T-helper 2 cell (primary cell): ENCODE measurements at regions not wholly inside any gene's neighbourhood (a gene's known extent, or its start where the extent isn't known, plus 50 kb on each side); places are given as distances from the start of the nearest gene placed in this dataset.
"Not testable (repeated sequence)": the region's sequence is repeated elsewhere in the genome, so short reads cannot be mapped to it uniquely, and the experiment has no call there.

Experiments
- DNase-seq, 5 experiments: peaks; one replicate each; pipeline versions ENCODE4 v3.0.0 to v3.0.0-alpha.2; 2012 to 2022

DNA sequence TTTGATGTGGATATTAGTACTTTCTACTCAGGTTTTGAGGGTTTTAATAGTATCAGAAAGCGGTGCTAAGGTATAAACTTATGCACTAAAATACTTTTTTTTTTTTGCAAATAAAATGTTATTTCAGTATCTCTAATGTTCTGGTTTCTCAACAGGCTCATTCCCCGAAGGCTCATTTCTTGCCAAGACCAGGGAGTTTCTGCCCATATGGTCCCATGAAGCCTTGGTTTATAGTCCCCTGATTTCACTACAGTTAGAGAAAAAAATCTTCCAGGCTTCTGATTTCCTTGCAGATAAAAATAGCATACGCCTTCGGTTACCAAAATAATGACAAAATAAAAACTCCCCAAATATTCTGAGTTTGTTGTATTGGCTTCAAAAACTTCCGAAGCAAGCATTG lies 814.2 kb upstream of the PABPC4L start:
- DNase-seq: no peak

DNA sequence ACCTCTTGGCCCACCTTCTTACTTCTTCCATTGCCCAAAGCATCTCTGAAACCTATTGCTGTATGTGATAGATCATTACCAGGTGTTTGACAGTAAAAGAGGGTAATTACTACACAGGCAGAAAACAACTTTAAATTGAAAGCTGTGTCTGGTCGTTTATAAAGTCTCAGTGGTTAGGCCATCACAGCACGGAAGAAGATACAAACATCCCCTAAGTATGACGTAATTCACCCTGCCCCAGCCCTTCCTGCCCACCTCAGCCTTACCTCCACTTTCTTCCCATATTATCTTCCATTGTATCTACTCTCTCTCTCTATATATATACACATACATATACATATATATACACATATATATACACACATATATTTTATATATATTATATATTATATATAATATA lies 805.8 kb upstream of the PABPC4L start:
- DNase-seq: no peak

DNA sequence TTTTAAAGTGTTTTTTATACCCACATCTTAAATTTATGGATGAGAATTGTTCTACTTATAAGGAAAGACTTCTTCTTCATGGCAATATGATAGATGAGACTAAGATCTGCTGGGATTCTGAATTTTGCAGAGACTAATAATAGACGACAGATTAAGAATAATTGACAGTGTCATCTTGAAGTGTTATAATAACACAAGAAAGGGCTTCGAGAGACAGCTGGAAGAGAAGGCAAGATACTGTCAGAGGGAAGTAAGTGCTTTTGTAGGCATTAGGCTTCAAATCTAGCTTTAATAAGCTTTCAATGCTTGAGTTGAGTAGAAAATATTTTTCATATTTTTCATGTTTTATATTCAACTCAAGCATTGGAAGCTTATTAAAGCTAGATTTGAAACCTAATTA lies 797.6 kb upstream of the PABPC4L start:
- DNase-seq: no peak

GRCh38 chr4:134961963-134962362 lies 760.4 kb upstream of the PABPC4L start:
- no peak for DNase-seq

- DNase-seq: no peak
These were observed 757.3 kb upstream of the PABPC4L start for GRCh38 chr4:134958862-134959261.

DNA sequence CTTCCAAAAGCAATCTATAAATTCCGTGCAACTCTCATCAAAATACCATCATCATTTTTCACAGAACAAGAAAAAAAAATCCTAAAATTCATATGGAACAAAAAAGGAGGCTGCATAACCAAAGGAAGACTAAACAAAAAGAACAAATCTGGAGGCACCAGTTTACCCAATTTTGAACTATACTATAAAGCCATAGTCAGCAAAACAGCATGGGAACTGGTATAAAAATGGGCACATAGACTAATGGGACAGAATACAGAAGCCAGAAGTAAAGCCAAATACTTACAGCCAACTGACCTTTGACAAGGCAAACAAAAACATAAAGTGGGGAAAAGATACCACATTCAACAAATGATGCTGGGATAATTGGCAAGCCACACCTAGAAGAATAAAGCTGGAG lies 753.5 kb upstream of the PABPC4L start:
- DNase-seq: no peak

DNA sequence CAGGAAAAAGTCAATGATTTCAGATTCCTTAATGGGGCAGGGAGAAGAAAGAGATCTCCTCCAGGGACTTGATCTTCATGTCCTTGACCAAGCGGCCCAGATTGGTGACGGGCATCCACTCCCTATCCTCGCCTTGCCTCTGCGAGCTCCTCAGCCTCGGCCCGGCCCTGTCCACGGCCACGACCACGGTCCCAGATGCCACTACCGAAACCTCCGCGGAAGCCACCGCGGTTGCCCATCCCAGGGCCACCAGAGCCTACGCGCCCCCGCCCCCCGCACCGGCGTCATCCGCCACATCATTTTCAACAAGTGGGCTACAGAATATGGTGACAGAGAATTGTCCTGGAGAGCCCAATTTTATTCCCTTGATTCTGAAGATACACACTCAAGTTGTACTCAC lies 751.2 kb upstream of the PABPC4L start:
- DNase-seq: no peak

DNA sequence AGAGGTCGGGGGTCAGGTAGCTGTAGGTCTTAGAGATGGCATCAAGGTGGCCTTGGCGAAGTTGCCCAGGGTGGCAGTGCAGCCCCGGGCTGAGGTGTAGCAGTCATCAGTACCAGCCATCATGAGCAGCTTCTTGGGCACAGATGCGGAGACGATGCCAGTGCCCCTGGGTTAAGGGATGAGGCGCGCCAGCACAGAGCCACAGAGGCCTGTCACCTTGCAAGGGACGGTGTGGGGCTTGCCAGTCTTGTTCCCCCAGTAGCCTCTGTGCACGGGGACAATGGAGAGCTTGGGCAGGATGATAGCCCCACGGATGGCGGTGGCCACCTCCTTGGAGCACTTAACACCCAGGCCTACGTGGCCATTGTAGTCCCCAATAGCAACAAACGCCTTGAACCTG lies 750.7 kb upstream of the PABPC4L start:
- DNase-seq: no peak

DNA sequence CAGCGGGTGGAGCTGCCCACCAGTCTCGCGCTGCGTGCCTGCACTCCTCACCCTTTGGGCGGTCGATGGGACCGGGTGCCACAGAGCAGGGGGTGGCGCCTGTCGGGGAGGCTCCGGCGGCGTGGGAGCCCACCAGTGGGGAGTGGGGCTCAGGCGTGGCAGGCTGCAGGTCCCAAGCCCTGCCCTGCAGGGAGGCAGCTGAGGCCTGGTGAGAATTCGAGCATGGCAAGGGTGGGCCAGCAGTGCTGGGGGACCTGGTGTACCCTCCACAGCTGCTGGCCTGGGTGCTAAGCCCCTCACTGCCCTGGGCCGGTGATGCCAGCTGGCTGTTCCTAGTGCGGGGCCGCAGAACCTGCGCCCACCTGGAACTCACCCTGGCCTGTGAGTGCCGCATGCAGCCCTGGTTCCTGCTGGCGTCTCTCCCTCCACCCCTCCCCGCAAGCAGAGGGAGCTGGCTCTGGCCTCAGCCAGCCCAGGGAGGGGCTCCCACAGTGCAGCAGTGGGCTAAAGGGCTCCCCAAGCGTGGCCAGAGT lies 746.6 kb upstream of the PABPC4L start:
- no peak for DNase-seq

DNA sequence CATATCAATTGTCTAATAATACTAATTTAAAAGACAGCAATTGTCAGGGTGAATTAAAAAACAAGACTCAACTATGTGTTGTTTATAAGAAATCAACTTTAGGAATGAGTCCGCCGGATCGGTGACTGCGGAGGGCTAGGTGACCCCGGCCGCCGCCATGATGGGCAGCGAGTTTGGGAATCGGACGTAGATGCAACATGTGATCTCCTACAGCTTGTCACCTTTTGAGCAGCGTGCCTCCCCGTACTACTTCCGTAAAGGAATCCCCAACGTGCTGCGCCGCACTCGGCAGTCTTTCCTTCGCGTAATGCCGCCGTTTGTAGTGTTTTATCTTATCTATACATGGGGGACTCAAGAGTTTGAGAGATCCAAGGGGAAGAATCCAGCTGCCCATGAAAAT lies 742.5 kb upstream of the PABPC4L start:
- DNase-seq: no peak

- no peak for DNase-seq
These were observed 734.4 kb upstream of the PABPC4L start for GRCh38 chr4:134936014-134936413.

DNA sequence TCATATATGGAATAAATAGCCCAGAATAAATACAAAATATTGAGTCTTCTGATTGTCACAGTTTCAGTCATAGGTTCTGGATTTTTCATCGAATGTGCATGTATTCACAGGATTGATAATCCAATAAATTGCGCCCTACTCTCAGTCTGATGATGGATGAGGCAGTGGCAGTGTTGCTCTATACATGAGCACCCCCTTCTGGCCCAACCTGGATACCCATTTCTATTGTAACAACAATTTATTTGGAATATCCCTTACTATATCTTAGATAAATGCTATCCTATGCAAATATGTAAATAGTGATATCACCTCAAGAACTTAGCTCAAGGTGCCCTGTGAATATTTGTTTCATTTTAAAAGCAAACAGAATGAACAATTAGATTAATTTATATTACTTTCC lies 733.7 kb upstream of the PABPC4L start:
- DNase-seq: no peak

DNA sequence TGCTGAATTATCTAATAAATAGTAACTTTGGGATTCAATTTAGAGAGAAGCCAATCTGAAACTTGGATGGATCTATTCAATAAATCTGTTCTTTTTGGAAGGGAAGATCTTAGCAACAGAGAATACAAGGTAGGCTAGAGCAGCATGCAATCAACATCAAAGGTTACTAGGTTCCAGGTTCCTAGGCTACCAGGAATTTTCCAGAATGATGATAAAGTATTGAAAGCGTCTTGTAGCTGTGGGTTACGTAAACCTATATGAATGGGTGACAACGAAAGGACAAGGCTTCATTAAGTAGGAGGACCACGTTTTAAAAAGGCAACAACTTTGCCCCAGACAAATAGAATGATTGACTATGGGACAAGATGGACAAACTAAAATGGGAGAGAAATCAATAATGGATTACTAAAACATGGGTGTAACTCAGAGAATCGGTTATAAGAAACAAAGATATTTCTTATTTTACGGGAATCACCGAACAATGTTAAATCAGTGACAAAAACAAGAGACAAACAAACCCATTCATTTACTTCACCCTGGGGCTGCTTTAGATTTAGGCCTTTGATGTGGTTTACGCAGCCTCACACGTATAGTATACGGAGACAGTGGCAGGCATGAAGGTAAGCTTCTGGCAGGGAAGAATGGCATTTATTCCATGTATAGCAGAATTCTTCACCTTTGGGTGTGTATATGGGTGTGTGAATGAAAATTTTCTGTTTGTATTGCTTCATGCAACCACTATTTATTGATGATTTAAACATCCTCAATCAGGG lies 732.6 kb upstream of the PABPC4L start:
- DNase-seq: no peak

- no peak for DNase-seq
These were observed 713.8 kb upstream of the PABPC4L start for GRCh38 chr4:134915355-134915754.

DNA sequence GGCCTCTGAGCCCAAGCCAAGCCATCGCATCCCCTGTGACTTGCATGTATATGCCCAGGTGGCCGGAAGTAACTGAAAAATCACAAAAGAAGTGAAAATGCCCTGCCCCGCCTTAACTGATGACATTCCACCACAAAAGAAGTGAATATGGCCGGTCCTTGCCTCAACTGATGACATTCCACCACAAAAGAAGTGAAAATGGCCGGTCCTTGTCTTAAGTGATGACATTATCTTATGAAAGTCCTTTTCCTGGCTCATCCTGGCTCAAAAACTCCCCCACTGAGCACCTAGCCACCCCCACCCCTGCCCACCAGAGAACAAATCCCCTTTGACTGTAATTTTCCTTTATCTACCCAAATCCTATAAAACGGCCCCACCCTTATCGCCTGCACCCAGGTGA lies 712.7 kb upstream of the PABPC4L start:
- not testable (repeated sequence) for DNase-seq

DNA sequence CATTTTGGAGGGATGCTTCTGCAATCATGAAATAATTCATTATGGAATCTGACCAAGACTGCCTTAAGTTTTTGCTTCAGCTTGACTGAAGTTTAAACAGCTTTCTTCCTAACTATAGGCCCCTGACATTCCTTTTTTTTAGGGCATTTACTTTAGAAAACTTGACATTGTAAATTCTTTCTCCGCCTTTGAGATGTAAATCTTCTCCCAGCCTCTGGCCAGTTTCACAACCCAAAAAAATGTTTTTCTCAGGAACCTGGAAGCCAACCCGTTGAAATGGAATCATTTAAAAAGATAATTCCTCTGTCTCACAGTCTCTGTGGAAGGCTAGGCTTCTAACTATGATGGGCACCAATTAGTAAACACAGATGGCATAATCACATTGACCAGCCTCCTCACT lies 710.4 kb upstream of the PABPC4L start:
- no peak for DNase-seq

GRCh38 chr4:134906404-134907023 lies 704.9 kb upstream of the PABPC4L start:
- no peak for DNase-seq

DNA sequence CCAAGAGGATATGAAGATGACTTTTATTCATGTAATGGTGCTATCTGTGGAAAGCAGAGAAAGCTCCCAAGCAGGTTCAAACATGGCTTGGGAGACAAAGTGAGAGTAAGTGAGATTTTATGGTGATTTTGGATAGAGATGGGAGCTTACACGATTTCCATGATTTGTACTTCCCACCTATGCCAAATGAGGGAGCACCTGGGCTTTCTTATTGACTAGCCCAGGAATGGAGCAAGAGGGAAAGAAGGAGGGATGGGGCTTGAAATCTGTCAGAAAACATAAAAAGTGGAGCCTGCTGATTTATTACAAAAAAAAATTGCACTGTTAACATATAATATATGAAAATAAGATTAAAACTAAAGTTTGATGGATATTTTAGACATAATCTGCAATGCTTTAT lies 703.5 kb upstream of the PABPC4L start:
- no peak for DNase-seq

DNA sequence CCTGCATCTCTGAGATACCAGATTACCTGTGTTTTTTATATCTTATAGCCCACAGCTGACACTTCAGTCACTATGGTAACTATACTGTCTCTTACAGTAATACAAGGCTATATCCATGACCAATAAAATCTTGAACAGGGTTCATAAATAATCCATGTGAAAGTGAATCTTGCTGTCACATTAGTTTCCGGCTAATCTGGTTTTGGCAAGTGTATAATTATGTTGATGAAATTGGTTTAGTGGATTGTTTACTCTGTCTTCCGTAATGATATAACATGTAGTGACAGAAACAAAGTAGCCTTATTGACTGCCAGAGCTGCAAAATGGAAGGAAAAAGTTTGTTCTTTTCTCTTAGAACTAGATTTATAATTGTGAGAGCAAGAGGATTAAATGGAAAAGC lies 686.6 kb upstream of the PABPC4L start:
- no peak for DNase-seq

- no peak for DNase-seq
These were observed 683.8 kb upstream of the PABPC4L start for GRCh38 chr4:134885436-134885835.

DNA sequence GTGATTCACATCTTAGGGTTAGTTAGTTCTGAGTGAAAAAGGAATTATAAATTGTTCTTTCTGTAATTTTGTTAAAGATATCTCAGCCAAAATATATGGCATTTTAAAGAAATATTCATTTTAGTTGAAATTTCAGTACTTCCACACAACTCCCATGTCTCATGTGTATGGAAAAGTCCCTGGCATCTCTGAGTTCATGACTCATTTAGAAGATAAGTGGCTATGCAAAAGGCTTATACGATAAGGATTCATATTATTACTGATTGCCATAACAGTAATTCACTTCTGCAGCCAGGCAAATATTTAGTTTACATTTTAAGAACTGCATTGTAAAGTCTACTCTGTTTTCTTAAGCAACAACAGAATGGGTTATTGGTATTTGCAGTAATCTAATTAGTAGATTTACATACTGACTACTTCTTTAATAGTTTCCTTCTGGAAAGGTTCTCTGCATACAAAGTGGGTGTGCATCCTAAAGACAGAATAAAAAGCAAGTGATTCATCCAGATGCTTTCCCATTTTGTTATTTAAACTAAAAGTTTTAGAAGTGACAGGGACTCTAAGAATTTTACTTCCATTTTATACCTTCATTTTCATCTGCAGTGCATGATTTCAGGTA lies 682.4 kb upstream of the PABPC4L start:
- no peak for DNase-seq

- no peak for DNase-seq
These were observed 677.4 kb upstream of the PABPC4L start for GRCh38 chr4:134879019-134879418.

DNA sequence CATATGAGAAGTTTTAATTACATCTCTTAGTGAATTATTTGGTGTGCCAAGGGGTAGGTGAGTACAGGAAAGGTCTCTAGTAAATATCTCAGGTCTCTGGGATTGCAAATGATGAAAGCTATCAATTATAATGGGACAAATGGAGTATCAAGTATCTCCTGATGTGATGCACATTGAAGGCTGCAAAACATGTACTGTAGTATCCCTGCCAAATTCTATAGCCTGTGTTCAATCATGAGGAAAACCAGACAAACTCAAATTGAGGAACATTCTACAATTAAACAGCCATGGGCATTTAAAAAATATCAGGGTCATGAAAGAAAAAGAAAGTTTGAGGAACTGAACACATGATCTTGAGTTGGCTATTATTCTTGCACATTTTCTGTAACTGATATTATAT lies 665.4 kb upstream of the PABPC4L start:
- no peak for DNase-seq

GRCh38 chr4:134865675-134866074 lies 664.1 kb upstream of the PABPC4L start:
- DNase-seq: no peak
